ENCODE measurements at regions not wholly inside any gene's neighbourhood (a gene's known extent, or its start where the extent isn't known, plus 50 kb on each side); places are given as distances from the start of the nearest gene placed in this dataset.

GRCh38 chr15:87753539-87753938 is 503.0 kb downstream of the NTRK3 start:
- TF ChIP-seq CTCF (IDR thresholded peaks at IDR 0.05), result no peak
- no peak for TF ChIP-seq POLR2AphosphoS5 (IDR thresholded peaks at IDR 0.05)
